ENCODE measurements at regions not wholly inside any gene's neighbourhood (a gene's known extent, or its start where the extent isn't known, plus 50 kb on each side); places are given as distances from the start of the nearest gene placed in this dataset.

- Histone ChIP-seq H2BK15ac (ENCODE audit: low read depth, low read length) (no peak overlapping the region), H3K27me3 (ENCODE audit: insufficient read depth, low read length) (no peaks in the 10 kb centered on the region), H2BK5ac (ENCODE audit: insufficient read length, low read length) (no peak overlapping the region), H2AFZ (ENCODE audit: low read length) (no peak overlapping the region), H3K79me1 (ENCODE audit: insufficient read depth, low read depth, low read length, poor library complexity, severe bottlenecking) (no peaks in the 10 kb centered on the region), H4K20me1 (ENCODE audit: control insufficient read depth, insufficient read depth, insufficient read length) (no peaks in the 10 kb centered on the region), H3K4me1 (ENCODE audit: insufficient read depth, low read length) (no peaks in the 10 kb centered on the region; the same call in 1 of the 2 replicates), H3K4me2 (ENCODE audit: insufficient read depth, insufficient read length, low read length) (no peak overlapping the region), H2AK5ac (ENCODE audit: insufficient read length, low read length) (no peak overlapping the region), H3K23me2 (ENCODE audit: insufficient read length, low read depth, low read length, poor library complexity, severe bottlenecking) (no peaks in the 10 kb centered on the region), H3K9me3 (ENCODE audit: control insufficient read depth, low read depth, low read length) (no peaks in the 10 kb centered on the region), H3K23ac (ENCODE audit: insufficient read length, low read depth, low read length) (no peak overlapping the region), H2BK12ac (ENCODE audit: insufficient read length, low read depth, low read length) (no peak overlapping the region), H3T11ph (ENCODE audit: low read length) (no peak overlapping the region), H3K79me2 (ENCODE audit: insufficient read depth, low read length) (no peaks in the 10 kb centered on the region), H4K8ac (replicated peaks; ENCODE audit: insufficient read length, low read depth, low read length) (no peak overlapping the region), H3K27ac (ENCODE audit: insufficient read length, low read depth, low read length) (no peak overlapping the region), H4K91ac (ENCODE audit: insufficient read length, low read depth, low read length) (no peak overlapping the region), H3K18ac (ENCODE audit: insufficient read length, low read depth, low read length) (no peak overlapping the region), H4K5ac (ENCODE audit: insufficient read length, low read depth, low read length) (no peak overlapping the region), H3K56ac (ENCODE audit: insufficient read length, low read depth, low read length) (no peak overlapping the region), H2BK20ac (ENCODE audit: low read depth, low read length, poor library complexity, severe bottlenecking) (no peak overlapping the region), H3K9ac (ENCODE audit: extremely low read depth, insufficient read length, low read length) (no peak overlapping the region), H2BK120ac (ENCODE audit: low read depth, low read length, poor library complexity, severe bottlenecking) (no peak overlapping the region), H3K14ac (ENCODE audit: insufficient read depth, low read length) (no peak overlapping the region), H3K4ac (ENCODE audit: low read depth, low read length) (no peak overlapping the region)
- no peak for TF ChIP-seq CTCF (conservative IDR thresholded peaks at IDR 0.05)
- Mint-ChIP-seq H3K36me3 (ENCODE audit: insufficient read depth in 1 of 3, low read depth in 3 of 3) (no peaks in the 10 kb centered on the region), H3K4me1 (peaks cover 23 to 34% of the 10 kb centered on the region in 2 experiments), H3K27ac (no peak overlapping the region), H3K27me3 (ENCODE audit: low read depth) (no peaks in the 10 kb centered on the region; the same call in 1 of the 2 replicates), H3K9me3 (no peaks in the 10 kb centered on the region), H3K4me3 (no peak overlapping the region)
- no peak for DNase-seq
- WGBS (ENCODE audit: extremely low coverage, insufficient read length, low lambda C conversion rate), result no CpG with 5 or more reads among the region's 4 CpGs
Measured at GRCh38 chr11:87972133-87972532, 203.1 kb downstream of the RAB38 start.

Data from H9 (cell line).